ENCODE measurements at regions not wholly inside any gene's neighbourhood (a gene's known extent, or its start where the extent isn't known, plus 50 kb on each side); places are given as distances from the start of the nearest gene placed in this dataset.
"Not testable (repeated sequence)": the region's sequence is repeated elsewhere in the genome, so short reads cannot be mapped to it uniquely, and the experiment has no call there.

GRCh38 chr2:8310557-8311455 is 371.1 kb upstream of the ID2 start:
- no peak for DNase-seq (ENCODE audit: low spot score)

DNA sequence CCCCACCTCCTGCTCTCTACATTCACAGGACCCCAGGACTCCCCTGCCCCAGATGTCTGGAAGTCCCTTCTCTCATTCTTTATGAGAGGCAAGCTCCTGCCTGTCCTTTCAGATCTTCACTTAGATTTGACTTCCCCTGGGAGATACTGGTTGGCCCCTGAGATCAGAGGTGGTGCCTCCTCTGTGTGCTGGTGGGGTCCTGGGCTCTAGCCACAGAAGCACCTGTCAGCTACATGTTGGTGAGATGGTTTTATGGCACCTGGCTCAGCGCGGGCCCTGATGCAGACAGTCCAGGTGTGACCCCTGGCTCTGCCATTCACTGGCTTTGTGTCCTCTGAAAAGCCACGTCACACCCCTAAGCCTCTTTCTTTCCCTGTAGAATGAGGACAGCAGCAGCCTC is 369.6 kb upstream of the ID2 start:
- DNase-seq (ENCODE audit: low spot score), result no peak

DNA sequence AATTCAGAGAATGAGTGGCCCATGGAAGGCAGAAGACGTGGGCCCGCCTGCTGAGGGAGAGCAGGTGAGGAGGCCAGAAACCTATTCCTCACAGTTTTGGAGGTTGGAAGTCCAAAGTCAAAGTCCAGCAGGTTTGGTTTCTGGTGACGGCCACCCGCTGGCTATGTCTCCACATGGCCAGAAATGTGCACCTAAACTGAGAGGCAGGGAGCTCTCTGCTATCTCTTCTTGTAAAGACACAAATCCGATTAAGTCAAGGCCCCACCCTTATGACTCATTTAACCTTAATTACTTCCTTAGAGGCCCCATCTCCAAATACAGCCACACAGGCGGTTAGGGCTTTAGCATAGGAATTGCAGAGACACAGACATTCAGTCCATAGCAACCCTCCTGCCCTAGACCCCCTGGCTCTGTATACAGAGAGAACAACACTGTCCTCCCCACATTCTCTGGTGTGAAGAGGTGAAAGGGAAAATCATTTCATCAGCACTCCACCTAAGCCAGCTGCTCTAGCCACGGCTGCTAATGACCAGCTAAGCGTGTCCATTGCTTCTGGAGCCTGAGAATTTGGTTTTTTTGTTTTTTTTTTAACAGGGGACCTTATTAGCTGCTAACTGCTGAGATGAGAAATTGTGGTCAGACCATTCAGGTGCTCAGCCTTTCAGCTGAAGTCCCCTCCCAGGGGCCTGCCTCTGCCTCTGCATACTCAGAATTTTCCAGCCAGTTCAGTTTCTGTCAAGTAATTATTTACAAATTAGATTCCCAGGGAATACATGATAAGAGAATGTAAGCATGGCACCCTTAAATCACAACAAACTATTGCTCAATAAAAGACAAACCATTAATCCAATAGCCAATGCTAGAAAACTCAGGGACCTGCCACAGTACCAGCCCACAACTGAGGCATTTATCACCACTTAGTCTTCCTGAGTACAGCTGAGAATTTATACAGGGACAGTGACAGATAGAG is 368.7 kb upstream of the ID2 start:
- peak; percentile 22 for DNase-seq (ENCODE audit: low spot score)

DNA sequence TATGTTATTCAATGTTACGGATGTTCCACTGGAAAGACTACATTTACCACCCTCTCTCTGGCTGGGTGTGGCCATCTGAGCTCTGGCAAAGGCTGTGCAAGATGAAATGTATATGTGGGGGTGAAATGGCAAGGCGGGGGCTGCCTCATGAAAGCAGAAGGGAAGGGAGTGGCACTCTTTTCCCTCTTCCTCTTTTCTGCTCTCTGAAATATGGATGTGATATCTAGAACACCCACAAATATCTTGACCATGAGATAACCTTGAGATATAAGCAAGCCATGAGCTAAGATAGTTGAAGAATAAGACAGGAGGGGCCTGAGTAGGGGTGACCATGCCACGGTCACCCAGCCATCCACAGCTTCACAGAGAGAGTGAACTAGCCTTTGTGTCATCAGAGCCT is 367.8 kb upstream of the ID2 start:
- no peak for DNase-seq (ENCODE audit: low spot score)

DNA sequence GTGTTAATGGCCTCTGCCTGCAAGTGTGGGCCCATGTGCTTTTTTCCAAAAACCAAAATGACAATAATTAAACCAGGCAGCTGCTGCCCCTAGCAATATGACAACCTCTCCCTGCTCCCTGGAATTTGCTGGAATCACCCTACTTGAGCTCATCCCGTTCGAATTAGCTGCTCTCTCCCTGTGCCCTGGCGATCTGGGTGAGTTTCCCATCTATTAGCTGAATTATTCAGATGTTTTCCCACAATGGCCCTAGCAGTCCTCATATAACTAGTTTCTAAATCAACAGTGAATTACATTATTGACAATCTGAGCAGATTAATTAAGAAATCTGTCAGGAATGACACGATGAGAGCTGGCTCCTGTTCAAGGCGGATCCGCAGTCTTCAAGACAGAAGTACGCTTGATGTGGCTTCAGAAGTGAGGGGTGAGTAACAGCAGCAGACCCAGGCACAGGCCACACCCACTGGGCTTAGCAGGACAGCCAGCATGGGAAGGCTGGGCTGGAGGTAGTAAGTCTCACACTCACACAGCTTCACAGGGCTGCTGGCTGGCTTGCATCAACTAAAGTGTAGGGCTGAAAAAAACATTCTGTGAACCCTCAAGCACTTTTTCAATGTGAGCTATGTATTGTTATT is 366.2 kb upstream of the ID2 start:
- no peak for DNase-seq (ENCODE audit: low spot score)

DNA sequence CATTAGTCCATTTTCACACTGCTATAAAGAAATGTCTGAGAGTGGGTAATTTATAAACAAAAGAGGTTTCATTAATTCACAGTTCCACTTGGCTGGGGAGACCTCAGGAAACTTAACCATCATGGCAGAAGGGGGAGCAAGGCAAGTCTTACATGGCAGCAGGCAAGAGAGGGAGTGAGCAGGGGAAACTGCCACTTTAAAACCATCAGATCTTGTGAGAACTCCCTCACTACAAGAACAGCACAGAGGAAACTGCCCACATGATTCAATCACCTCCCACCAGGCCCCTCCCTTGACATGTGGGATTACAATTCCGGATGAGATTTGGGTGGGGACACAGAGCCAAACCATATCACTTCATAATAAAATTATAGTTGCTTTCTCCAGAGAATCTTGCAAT is 365.5 kb upstream of the ID2 start:
- no peak for DNase-seq (ENCODE audit: low spot score)

- DNase-seq (ENCODE audit: low spot score), result no peak
Observed at GRCh38 chr2:8317418-8317817, 364.4 kb upstream of the ID2 start.

DNA sequence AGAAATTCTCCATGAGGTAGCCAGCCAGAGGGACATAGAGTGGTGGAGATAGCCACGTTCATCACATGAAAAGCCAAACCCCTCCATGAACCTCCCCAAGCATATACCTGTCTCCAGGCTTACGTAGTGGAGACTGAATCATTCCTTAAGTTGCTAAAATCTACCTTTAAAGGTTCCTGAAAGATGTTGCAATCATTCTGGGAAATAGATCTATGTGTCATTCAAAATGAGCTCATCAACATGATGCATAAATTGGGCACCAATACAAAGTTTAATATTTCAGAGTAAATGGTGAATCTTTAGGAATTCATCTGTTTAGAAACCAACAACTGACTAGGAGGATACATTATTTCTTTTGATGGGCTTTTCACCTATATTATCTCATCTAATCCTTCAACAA is 362.6 kb upstream of the ID2 start:
- DNase-seq (ENCODE audit: low spot score), result no peak

- DNase-seq (ENCODE audit: low spot score), result no peak
Observed at GRCh38 chr2:8320311-8321066, 361.4 kb upstream of the ID2 start.

DNA sequence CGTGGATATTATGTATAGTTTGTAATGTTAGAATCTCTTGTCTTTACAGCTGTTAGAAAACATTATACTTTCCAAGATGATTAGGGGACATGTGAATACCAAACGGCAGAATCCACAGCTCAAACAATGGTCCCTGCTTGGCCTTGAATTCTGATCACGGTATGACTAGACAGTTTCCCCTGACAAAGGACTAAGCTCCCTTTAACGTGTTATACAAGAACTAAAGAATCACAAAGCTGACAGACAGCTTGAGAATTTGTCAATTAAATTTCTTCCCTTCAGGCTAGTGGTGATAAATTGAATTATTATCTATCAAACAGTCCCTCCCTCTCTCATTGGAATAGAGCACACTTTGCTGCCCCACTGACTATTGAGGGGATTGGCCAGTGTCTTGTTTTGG is 359.2 kb upstream of the ID2 start:
- no peak for DNase-seq (ENCODE audit: low spot score)

GRCh38 chr2:8324164-8324856 is 357.5 kb upstream of the ID2 start:
- no peak for DNase-seq (ENCODE audit: low spot score)

DNA sequence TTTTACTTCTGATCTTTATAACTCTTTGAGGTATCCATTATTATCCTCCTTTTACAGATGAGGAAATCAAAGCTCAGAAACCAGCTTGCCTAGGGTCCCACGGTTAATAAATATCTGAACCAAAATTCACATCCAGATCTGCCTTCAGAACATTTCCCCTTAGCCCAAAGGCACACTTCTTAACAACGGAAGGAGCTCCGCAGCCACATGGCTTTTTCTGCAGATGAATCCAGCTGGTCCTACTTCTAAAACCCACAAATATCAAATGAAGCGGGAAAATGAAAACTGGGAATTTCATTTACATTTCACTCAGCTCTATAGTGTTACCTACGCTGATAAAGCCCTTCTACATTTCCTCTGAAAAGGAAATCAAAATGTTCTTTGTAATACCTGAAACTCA is 357.0 kb upstream of the ID2 start:
- DNase-seq (ENCODE audit: low spot score), result no peak

DNA sequence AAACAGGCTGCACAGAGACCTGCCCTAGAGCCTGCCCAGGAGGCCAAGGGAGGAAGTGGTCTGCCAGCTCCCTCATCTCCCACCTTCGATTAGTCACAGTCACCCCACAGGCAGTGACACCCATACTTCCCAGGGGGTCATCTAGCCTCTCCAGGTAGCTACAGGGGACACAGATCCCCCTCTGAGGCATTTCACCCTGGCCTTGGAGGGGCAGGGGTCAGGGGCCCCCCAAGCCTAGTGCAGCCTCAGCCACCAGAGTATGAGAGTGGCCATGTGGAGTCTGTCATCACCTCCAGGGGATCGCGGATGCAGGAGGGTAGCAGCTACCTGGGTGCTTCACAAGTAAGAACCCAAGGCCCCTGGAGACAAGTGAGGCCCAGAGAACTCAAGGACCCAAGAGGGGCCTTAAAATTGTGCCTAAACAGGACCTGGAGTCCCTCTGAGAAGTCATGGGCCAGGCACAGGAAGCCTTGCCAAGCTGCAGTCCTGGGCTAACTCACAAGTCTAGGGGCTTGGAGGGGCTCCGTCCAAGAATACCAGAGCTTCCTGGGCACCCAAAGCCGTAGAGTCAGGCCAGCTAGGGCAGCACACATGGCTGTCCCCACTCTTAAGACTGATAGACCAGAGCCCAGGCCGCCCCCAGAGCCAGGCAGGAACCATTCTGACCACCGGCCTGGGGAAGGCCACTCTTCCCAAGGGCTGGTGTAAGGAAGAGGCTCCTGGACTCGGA is 354.3 kb upstream of the ID2 start:
- DNase-seq (ENCODE audit: low spot score), result no peak

DNA sequence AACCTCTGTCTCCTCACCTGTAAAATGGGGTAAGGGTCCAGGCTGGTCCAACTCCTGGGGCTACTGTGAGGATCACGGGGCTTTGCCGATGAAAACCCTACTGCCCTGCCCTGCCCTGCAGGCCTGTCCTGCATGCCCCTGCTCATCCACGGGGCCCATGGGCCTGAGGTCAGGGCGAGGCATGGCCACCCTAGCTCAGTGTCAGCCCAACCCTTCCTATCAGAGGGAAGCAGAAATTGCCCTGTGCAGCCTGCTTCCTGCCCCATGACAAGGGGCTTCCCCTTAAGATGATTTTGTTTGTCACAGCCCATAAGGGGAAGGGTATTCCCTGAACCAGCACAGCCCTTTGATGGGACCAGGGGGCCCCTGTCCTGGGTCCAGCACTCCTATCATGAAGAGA is 353.6 kb upstream of the ID2 start:
- no peak for DNase-seq (ENCODE audit: low spot score)

DNA sequence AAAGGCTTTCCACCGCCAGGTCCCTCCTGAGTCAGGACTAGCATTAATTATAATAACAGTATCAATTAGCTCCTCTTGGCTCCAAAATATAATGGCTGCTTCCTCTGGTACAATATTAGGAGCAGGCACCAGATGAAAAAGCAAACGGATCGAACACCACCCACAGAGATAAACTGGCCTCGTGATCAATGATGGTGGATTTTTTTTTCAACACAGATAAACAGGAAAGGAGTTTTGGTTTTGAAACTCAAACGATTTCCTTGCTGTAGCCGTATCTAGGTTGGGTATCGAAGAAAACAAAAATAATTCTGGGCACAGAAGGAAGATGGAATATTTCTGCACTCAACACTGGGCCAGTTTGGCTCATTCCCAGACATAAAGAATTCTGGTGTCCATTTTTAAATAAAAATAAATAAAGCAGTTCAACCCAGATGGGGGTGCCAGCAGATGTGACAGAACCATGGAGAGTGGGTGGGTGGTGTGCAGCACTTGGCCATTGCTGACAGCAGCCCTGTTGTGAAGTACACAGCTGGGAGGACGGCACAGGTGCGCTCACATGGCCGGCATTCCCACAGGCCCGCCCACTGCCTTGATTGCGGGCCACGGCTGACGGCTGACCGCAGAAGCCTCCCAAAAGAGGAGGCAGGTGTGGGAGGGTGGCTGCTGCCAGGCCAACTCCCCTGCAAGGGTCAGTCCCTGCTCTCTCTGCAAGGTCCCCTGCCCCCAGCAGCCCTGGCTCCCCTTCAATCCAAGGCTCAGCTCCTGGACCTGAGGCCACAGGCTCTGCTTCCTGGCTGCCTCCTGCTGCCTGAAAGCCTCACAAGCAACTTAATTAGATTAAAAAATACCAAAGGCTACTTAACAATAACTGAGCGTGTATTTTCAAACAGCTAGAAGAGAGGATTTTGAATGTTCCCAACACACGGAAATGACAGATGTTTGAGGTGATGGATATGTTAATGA is 351.9 kb upstream of the ID2 start:
- no peak for DNase-seq (ENCODE audit: low spot score)

DNA sequence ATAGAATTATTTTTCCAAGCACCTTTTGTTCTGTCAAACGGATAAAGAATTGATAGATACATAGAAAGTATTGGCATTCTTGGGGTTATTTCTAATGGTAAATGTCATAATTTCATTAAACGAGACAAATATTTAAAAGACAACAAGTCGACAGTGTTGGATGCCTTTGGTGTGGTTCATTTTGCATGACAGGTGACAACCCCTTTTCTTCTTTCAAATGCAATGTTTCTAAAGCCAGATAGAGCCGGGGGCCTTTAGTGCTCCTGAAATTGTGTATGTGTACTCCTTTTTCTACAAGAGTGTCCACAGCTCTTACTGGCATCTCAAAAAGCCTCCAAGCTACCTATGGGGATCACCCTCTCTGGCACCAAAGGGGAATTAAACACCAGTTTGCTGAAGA is 350.8 kb upstream of the ID2 start:
- DNase-seq (ENCODE audit: low spot score), result no peak

DNA sequence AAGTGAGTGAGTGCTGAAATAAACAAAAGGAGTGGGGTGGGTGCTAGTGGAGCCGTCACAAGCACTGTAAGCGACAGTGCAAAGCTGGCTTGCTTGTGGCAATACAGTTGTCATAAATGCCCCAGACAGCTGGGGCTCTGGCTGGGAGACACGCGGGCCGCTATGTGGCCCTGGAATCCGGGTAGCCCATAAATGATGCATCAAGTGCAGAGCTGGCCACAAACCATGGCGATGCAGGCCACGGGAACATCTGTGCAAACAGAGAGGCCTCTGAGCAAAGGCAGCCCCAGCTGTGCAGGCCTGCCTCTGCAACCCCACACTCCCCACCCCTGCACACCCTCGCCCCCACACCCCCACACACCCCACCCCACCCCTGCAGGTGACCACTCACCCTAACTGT is 349.2 kb upstream of the ID2 start:
- no peak for DNase-seq (ENCODE audit: low spot score)

DNA sequence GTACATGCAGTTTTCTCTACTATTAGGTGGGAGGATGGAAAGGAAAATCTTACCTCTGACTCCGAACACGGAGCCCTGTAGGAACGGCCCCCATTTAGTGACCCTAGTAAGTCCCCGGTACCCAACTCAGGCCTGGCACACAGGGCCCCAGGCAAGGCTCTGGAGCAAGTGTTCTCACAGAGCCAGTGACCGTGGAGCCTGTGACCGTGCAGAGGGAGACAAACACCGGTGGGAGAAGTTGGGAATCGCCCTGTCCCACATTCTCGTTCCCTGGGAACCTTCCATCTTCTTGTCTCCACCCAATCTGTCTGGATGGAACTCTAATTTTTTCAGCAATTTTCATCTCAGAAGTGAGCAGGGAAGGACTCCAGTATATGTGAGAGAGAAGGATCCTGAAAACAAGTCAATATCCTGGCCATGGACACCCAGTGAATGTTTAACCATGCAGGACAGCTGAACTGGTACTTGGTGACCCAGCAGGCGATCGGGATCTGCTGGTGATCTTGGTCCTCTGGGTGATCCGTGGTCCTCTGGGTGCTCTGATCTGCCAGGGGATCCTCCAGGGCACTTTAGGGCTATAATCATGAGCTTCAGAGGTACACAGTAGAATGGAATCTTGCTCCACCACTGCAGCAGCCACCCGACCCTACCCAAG is 348.6 kb upstream of the ID2 start:
- DNase-seq (ENCODE audit: low spot score), result no peak

DNA sequence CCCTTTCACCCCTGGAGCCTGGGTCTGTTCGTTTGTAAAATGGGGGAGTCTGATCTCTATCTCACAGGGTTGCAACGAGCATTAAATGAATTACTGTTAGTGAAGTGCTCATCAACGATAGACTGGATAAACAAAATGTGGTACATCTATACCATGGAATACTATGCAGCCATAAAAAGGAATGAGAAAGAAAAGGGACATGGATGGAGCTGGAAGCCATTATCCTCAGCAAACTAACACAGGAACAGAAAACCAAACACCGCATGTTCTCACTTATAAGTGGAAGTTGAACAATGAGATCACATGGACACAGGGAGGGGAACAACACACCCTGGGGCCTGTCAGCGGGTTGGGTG is 348.0 kb upstream of the ID2 start:
- DNase-seq (ENCODE audit: low spot score), result not testable (repeated sequence)

Data from H4 (cell line).